Body of pancreas (tissue), 4 donors: ENCODE measurements at regions not wholly inside any gene's neighbourhood (a gene's known extent, or its start where the extent isn't known, plus 50 kb on each side); places are given as distances from the start of the nearest gene placed in this dataset.

Source experiments
- ATAC-seq: fragments of 150-250 bp; one replicate; pipeline ENCODE4 v1.9.1; 2016
- DNase-seq, 4 donors: peaks; one replicate each; pipeline ENCODE4 v3.0.0-alpha.2; 2019
- H3K27ac ChIP-seq, 4 donors: fragments of 200-600 bp; sonication (generic); 1 replicate in 3 of 4; 2 replicates in 1 of 4; pipeline versions ENCODE4 v1.5.1 to v1.6.1; 2016 to 2019; ENCODE audit warnings: mild to moderate bottlenecking in 1 of 4, mixed read lengths in 1 of 4, moderate library complexity in 1 of 4
- H3K27me3 ChIP-seq, 2 donors: fragments of 200-600 bp; sonication (generic); one replicate each; pipeline ENCODE4 v1.6.0; 2016; ENCODE audit warnings: mild to moderate bottlenecking in 1 of 2
- H3K36me3 ChIP-seq, 2 donors: fragments of 200-600 bp; sonication (generic); replicated peaks in 1 of 2; 2 replicates each; pipeline ENCODE4 v1.5.1; 2016; ENCODE audit warnings: low read depth in 2 of 2; ENCODE audit not compliant: insufficient read depth in 1 of 2
- H3K4me1 ChIP-seq: fragments of 200-600 bp; sonication (generic); one replicate; pipeline ENCODE4 v1.6.0; 2016
- H3K4me3 ChIP-seq, 2 donors: fragments of 200-600 bp; sonication (generic); 1 replicate in 1 of 2; 2 replicates in 1 of 2; pipeline ENCODE4 v1.5.1; 2016 to 2019
- H3K9me3 ChIP-seq, 3 donors: fragments of 200-600 bp; sonication (generic); 1 replicate in 2 of 3; 2 replicates in 1 of 3; pipeline ENCODE4 v1.5.1; 2016
- CTCF ChIP-seq, 7 experiments: fragments of 450-650 bp in 4 of 7; fragments of 200-600 bp in 3 of 7; sonication (generic) in 3 of 7; IDR thresholded peaks; one replicate each; pipeline ENCODE4 v1.5.1; 2016 to 2019; ENCODE audit warnings: antibody characterized with exemption in 7 of 7
- POLR2A ChIP-seq, 3 donors: fragments of 450-650 bp; IDR thresholded peaks; one replicate each; pipeline ENCODE4 v1.6.1; 2016; ENCODE audit warnings: antibody characterized with exemption in 3 of 3, mild to moderate bottlenecking in 2 of 3
- WGBS, 2 donors: methylation state at CpG; one replicate each; pipeline ENCODE4 v1.1.5; 2017; 5-methylcytosine and 5-hydroxymethylcytosine counted together
- intact Hi-C: fragments of 100-400 bp; cut with DNase I; formaldehyde crosslinking; loops from one replicate; pipeline ENCODE4 v1.15.1; 2023

GRCh38 chr12:19967001-19967400 lies 401.3 kb upstream of the PDE3A start:
- H3K27ac ChIP-seq = peak overlapping the region in 3 of 4 donors; percentile 27 to 84 (median 68)
- H3K27me3 ChIP-seq = no peaks in the 10 kb centered on the region
- H3K4me3 ChIP-seq = no peak overlapping the region
- TF ChIP-seq POLR2A (IDR thresholded peaks at IDR 0.05) (no peak), CTCF (IDR thresholded peaks at IDR 0.05) (no peak)
- peak; percentile 4 for ATAC-seq
- H3K36me3 ChIP-seq = no peaks in the 10 kb centered on the region
- 41 to 42% methylated on average over 4 of the region's 4 CpGs for WGBS, 2 donors
- DNase-seq = no peak
- peaks cover 42% of the 10 kb centered on the region for H3K4me1 ChIP-seq
- intact Hi-C loops = no loop called here
- no peaks in the 10 kb centered on the region for H3K9me3 ChIP-seq

- H3K27ac ChIP-seq = peak overlapping the region in 3 of 4 donors; percentile 27 to 84 (median 68)
Measured at GRCh38 chr12:19967431-19967830, 400.9 kb upstream of the PDE3A start.

GRCh38 chr12:19970116-19970515 lies 398.2 kb upstream of the PDE3A start:
- Histone ChIP-seq H3K27me3 (no peaks in the 10 kb centered on the region), H3K36me3 (no peaks in the 10 kb centered on the region), H3K27ac (peak overlapping the region in 2 of 4 donors; percentile 84 to 86), H3K4me1 (peaks cover 58% of the 10 kb centered on the region), H3K4me3 (no peak overlapping the region), H3K9me3 (no peaks in the 10 kb centered on the region)
- 22 to 28% methylated on average over 2 of the region's 2 CpGs for WGBS, 2 donors
- intact Hi-C loops = no loop called here
- ATAC-seq (no peak), DNase-seq (no peak)
- TF ChIP-seq POLR2A (IDR thresholded peaks at IDR 0.05) (no peak), CTCF (IDR thresholded peaks at IDR 0.05) (no peak)

More at GRCh38 chr12:19967431-19967830, 400.9 kb upstream of the PDE3A start:
- ATAC-seq (peak; percentile 22), DNase-seq (peak in 2 of 4 donors; percentile 24 to 36)
- Histone ChIP-seq H3K4me1 (peaks cover 47% of the 10 kb centered on the region), H3K27me3 (no peaks in the 10 kb centered on the region), H3K36me3 (no peaks in the 10 kb centered on the region), H3K9me3 (no peaks in the 10 kb centered on the region), H3K4me3 (no peak overlapping the region)
- intact Hi-C loops = no loop called here
- WGBS, 2 donors = 32% methylated on average over 2 of the region's 2 CpGs
- no peak for TF ChIP-seq CTCF (IDR thresholded peaks at IDR 0.05)
- no peak for TF ChIP-seq POLR2A (IDR thresholded peaks at IDR 0.05)

GRCh38 chr12:19970821-19971220 lies 397.5 kb upstream of the PDE3A start:
- 5 to 33% methylated on average over 1 of the region's 1 CpG for WGBS, 2 donors
- TF ChIP-seq POLR2A (IDR thresholded peaks at IDR 0.05) (no peak), CTCF (IDR thresholded peaks at IDR 0.05) (no peak)

More at GRCh38 chr12:19970821-19971220, 397.5 kb upstream of the PDE3A start:
- ATAC-seq = no peak
- intact Hi-C loops = no loop called here
- Histone ChIP-seq H3K4me1 (peaks cover 58% of the 10 kb centered on the region), H3K9me3 (no peaks in the 10 kb centered on the region), H3K36me3 (no peaks in the 10 kb centered on the region), H3K4me3 (no peak overlapping the region), H3K27me3 (no peaks in the 10 kb centered on the region), H3K27ac (peak overlapping the region; percentile 57 to 86 (median 76))
- no peak for DNase-seq
